ENCODE measurements at regions not wholly inside any gene's neighbourhood (a gene's known extent, or its start where the extent isn't known, plus 50 kb on each side); places are given as distances from the start of the nearest gene placed in this dataset.
"Not testable (repeated sequence)": the region's sequence is repeated elsewhere in the genome, so short reads cannot be mapped to it uniquely, and the experiment has no call there.

- DNase-seq (ENCODE audit: low spot score): no peak
- H3K9ac ChIP-seq (ENCODE audit: low read depth in 1 of 2, low read length in 2 of 2): no peak overlapping the region
- no peak overlapping the region for H3K27ac ChIP-seq (ENCODE audit: low read depth in 1 of 2, low read length in 2 of 2)
- H3K9me3 ChIP-seq (ENCODE audit: control insufficient read depth in 4 of 4, low read length in 3 of 4): no peaks in the 10 kb centered on the region
- no peaks in the 10 kb centered on the region for H3K27me3 ChIP-seq (ENCODE audit: control insufficient read depth in 4 of 4, insufficient read depth in 4 of 4, low read length in 3 of 4)
- TF ChIP-seq FOXA1 (IDR thresholded peaks at IDR 0.05) (no peak), GABPA (IDR thresholded peaks at IDR 0.05 in 1 of 2, conservative IDR thresholded peaks at IDR 0.05 in 1 of 2) (no peak), YY1 (IDR thresholded peaks at IDR 0.05) (no peak), HNF4G (IDR thresholded peaks at IDR 0.05) (no peak), TAF1 (conservative IDR thresholded peaks at IDR 0.05) (no peak), REST (IDR thresholded peaks at IDR 0.05) (no peak), ZBTB33 (IDR thresholded peaks at IDR 0.05) (no peak), NR2F2 (IDR thresholded peaks at IDR 0.05) (no peak), RAD21 (IDR thresholded peaks at IDR 0.05) (no peak), HNF4A (conservative IDR thresholded peaks at IDR 0.05) (no peak), RXRA (IDR thresholded peaks at IDR 0.05) (no peak), EGR1 (IDR thresholded peaks at IDR 0.05; ENCODE audit: low read depth in 2 of 2) (no peak), FOXA2 (IDR thresholded peaks at IDR 0.05) (no peak)
- TF ChIP-seq, protein P1, sequence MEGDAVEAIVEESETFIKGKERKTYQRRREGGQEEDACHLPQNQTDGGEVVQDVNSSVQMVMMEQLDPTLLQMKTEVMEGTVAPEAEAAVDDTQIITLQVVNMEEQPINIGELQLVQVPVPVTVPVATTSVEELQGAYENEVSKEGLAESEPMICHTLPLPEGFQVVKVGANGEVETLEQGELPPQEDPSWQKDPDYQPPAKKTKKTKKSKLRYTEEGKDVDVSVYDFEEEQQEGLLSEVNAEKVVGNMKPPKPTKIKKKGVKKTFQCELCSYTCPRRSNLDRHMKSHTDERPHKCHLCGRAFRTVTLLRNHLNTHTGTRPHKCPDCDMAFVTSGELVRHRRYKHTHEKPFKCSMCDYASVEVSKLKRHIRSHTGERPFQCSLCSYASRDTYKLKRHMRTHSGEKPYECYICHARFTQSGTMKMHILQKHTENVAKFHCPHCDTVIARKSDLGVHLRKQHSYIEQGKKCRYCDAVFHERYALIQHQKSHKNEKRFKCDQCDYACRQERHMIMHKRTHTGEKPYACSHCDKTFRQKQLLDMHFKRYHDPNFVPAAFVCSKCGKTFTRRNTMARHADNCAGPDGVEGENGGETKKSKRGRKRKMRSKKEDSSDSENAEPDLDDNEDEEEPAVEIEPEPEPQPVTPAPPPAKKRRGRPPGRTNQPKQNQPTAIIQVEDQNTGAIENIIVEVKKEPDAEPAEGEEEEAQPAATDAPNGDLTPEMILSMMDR (IDR thresholded peaks at IDR 0.05; ENCODE audit: low read depth, low read length, missing input control): no peak
- TF ChIP-seq, protein P2, sequence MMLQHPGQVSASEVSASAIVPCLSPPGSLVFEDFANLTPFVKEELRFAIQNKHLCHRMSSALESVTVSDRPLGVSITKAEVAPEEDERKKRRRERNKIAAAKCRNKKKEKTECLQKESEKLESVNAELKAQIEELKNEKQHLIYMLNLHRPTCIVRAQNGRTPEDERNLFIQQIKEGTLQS (IDR thresholded peaks at IDR 0.05): no peak
- H3K36me3 ChIP-seq (ENCODE audit: control insufficient read depth in 4 of 4, insufficient read depth in 3 of 4, low read depth in 1 of 4, low read length in 3 of 4): no peaks in the 10 kb centered on the region
- WGBS: 85% methylated on average over 2 of the region's 2 CpGs
- H3K4me3 ChIP-seq (ENCODE audit: low read depth in 1 of 3, low read length in 3 of 3): no peak overlapping the region
- H3K4me1 ChIP-seq (ENCODE audit: control insufficient read depth in 4 of 4, insufficient read depth in 4 of 4, low read length in 3 of 4): peaks cover 5 to 23% (median 18%) of the 10 kb centered on the region in 4 donors
Observed at GRCh38 chr10:26628395-26628794, 69.1 kb upstream of the PDSS1 start.

DNA sequence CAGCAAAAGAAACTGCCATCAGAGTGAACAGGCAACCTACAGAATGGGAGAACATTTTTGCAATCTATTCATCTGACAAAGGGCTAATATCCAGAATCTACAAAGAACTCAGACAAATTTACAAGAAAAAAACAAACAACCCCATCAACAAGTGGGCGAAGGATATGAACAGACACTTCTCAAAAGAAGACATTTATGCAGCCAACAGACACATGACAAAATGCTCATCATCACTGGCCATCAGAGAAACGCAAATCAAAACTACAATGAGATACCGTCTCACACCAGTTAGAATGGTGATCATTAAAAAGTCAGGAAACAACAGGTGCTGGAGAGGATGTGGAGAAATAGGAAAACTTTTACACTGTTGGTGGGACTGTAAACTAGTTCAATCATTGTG, 65.3 kb upstream of the PDSS1 start:
- H3K4me3 ChIP-seq (ENCODE audit: low read depth in 1 of 3, low read length in 3 of 3); H3K9me3 ChIP-seq (ENCODE audit: control insufficient read depth in 4 of 4, low read length in 3 of 4); H3K9ac ChIP-seq (ENCODE audit: low read depth in 1 of 2, low read length in 2 of 2); H3K4me1 ChIP-seq (ENCODE audit: control insufficient read depth in 4 of 4, insufficient read depth in 4 of 4, low read length in 3 of 4); DNase-seq (ENCODE audit: low spot score); H3K27ac ChIP-seq (ENCODE audit: low read depth in 1 of 2, low read length in 2 of 2); H3K36me3 ChIP-seq (ENCODE audit: control insufficient read depth in 4 of 4, insufficient read depth in 3 of 4, low read depth in 1 of 4, low read length in 3 of 4); H3K27me3 ChIP-seq (ENCODE audit: control insufficient read depth in 4 of 4, insufficient read depth in 4 of 4, low read length in 3 of 4): not testable (repeated sequence)
- WGBS: 96% methylated on average over 3 of the region's 3 CpGs

GRCh38 chr10:26634111-26634510, 63.4 kb upstream of the PDSS1 start:
- not testable (repeated sequence) for H3K9me3 ChIP-seq (ENCODE audit: control insufficient read depth in 4 of 4, low read length in 3 of 4); DNase-seq (ENCODE audit: low spot score); H3K9ac ChIP-seq (ENCODE audit: low read depth in 1 of 2, low read length in 2 of 2); H3K27me3 ChIP-seq (ENCODE audit: control insufficient read depth in 4 of 4, insufficient read depth in 4 of 4, low read length in 3 of 4); H3K4me1 ChIP-seq (ENCODE audit: control insufficient read depth in 4 of 4, insufficient read depth in 4 of 4, low read length in 3 of 4); H3K27ac ChIP-seq (ENCODE audit: low read depth in 1 of 2, low read length in 2 of 2); H3K4me3 ChIP-seq (ENCODE audit: low read depth in 1 of 3, low read length in 3 of 3); H3K36me3 ChIP-seq (ENCODE audit: control insufficient read depth in 4 of 4, insufficient read depth in 3 of 4, low read depth in 1 of 4, low read length in 3 of 4)

Data from liver (tissue), 8 donors.